ENCODE measurements at regions not wholly inside any gene's neighbourhood (a gene's known extent, or its start where the extent isn't known, plus 50 kb on each side); places are given as distances from the start of the nearest gene placed in this dataset.
"Not testable (repeated sequence)": the region's sequence is repeated elsewhere in the genome, so short reads cannot be mapped to it uniquely, and the experiment has no call there.

DNA sequence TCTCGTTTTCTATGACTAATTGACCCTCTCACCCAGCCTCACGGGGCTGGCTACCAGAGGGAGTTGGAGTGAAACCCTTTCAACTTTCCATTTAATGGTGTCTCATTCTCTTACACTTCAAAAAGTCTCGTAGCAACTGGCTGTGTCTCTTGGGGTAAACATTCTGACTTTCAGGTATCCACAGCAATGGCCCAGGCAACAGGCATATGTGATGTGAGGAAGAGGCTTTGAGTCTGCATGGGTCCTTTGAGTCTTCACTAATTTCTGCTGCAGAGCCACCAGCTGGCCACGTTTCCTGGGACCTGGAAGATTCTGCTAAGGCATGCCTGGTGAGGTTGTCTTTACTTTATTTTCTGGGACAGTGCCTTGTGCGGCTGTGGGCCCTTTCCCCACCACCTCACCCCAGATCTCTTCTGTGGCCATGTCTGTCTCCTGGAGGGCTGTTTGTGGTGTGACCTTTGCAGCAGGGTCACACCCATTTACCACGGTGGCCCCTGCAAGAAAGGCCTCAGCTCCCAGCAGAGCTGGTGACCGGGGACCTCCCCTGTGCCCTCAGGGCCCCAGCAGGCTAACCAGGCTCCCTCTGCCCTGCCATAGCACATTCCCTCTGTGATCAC is 112.5 kb upstream of the FRG1 start:
- H3K36me3 ChIP-seq (ENCODE audit: control insufficient read depth, insufficient read depth, low read length) = no peaks in the 10 kb centered on the region
- no peak overlapping the region for H3K27ac ChIP-seq (ENCODE audit: low read depth, low read length)
- no peak overlapping the region for H3K4me3 ChIP-seq (ENCODE audit: low read depth, low read length)
- no peaks in the 10 kb centered on the region for H3K27me3 ChIP-seq (ENCODE audit: control insufficient read depth, insufficient read depth, low read length)
- H3K9me3 ChIP-seq (ENCODE audit: control insufficient read depth, insufficient read depth, low read depth, low read length) = no peaks in the 10 kb centered on the region
- no peak overlapping the region for H3K9ac ChIP-seq (ENCODE audit: low read length)
- H3K4me1 ChIP-seq (ENCODE audit: control insufficient read depth, insufficient read depth, low read length) = peaks cover 4% of the 10 kb centered on the region; the same call in 1 of the 2 replicates

DNA sequence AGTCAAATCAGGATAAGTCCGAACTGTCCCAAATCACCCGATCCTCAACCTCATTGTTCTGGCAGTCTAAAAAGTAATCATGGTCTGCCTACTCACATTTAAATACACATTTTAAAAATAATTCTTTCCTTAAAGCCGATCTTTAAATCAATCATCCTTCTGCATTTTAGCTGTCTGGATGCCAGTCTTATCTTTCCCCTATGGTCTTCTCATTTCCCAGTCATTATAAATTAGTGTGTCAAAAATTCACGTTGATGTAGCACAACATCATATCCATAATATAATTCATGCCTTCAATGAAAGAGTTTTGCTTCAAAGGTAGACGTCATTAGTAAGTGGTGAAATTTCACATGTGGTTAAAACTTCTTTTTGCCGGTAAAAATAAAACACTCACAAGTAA is 108.1 kb upstream of the FRG1 start:
- peaks cover 6% of the 10 kb centered on the region for H3K9me3 ChIP-seq (ENCODE audit: control insufficient read depth, insufficient read depth, low read depth, low read length)
- H3K4me3 ChIP-seq (ENCODE audit: low read depth, low read length) = no peak overlapping the region
- no peaks in the 10 kb centered on the region for H3K36me3 ChIP-seq (ENCODE audit: control insufficient read depth, insufficient read depth, low read length)
- no peak overlapping the region for H3K27ac ChIP-seq (ENCODE audit: low read depth, low read length)
- no peak overlapping the region for H3K9ac ChIP-seq (ENCODE audit: low read length)
- no peaks in the 10 kb centered on the region for H3K27me3 ChIP-seq (ENCODE audit: control insufficient read depth, insufficient read depth, low read length)
- peaks cover 4% of the 10 kb centered on the region; the same call in 1 of the 2 replicates for H3K4me1 ChIP-seq (ENCODE audit: control insufficient read depth, insufficient read depth, low read length)

DNA sequence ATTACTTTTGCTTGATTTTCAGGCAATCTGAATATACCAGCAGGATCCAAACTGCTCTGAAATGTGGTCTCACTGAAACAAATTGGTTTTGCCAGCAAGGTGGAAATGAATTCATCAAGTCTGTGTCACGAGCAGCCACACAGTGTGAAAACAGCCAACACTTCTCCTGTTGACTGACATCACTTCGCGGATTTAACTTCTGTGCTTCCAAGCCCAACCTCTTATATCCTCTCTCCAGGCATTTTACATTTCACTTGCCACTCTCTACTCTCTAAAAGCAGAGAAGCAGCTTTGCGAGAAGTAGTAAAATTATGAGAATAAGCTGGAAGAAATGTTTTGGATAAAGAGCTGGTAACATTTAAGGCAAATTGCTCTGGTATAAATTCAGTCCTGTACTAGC is 106.1 kb upstream of the FRG1 start:
- no peak overlapping the region for H3K9ac ChIP-seq (ENCODE audit: low read length)
- peaks cover 1% of the 10 kb centered on the region; the same call in 1 of the 2 replicates for H3K27me3 ChIP-seq (ENCODE audit: control insufficient read depth, insufficient read depth, low read length)
- H3K4me3 ChIP-seq (ENCODE audit: low read depth, low read length) = no peak overlapping the region
- H3K27ac ChIP-seq (ENCODE audit: low read depth, low read length) = no peak overlapping the region
- H3K36me3 ChIP-seq (ENCODE audit: control insufficient read depth, insufficient read depth, low read length) = no peaks in the 10 kb centered on the region
- no peaks in the 10 kb centered on the region for H3K4me1 ChIP-seq (ENCODE audit: control insufficient read depth, insufficient read depth, low read length)
- peaks cover 6% of the 10 kb centered on the region for H3K9me3 ChIP-seq (ENCODE audit: control insufficient read depth, insufficient read depth, low read depth, low read length)

DNA sequence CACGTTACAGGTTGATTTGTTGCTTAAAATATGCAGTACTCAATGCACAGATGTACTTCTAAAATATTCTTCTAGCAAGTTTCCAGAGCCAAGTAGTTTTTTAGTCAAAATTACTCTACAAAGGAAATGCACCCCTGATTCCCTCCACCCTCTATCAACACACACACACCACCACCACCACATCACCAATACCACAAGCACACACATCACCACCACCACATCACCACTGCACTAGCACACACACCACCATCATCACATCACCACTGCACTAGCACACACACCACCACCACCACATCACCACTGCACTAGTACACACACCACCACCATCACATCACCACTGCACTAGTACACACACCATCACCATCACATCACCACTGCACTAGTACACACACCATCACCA is 105.2 kb upstream of the FRG1 start:
- Histone ChIP-seq H3K9ac (ENCODE audit: low read length) (no peak overlapping the region), H3K4me3 (ENCODE audit: low read depth, low read length) (no peak overlapping the region), H3K9me3 (ENCODE audit: control insufficient read depth, insufficient read depth, low read depth, low read length) (peaks cover 6% of the 10 kb centered on the region), H3K36me3 (ENCODE audit: control insufficient read depth, insufficient read depth, low read length) (no peaks in the 10 kb centered on the region), H3K27ac (ENCODE audit: low read depth, low read length) (no peak overlapping the region), H3K4me1 (ENCODE audit: control insufficient read depth, insufficient read depth, low read length) (no peaks in the 10 kb centered on the region), H3K27me3 (ENCODE audit: control insufficient read depth, insufficient read depth, low read length) (peaks cover 2% of the 10 kb centered on the region; the same call in 1 of the 2 replicates)

DNA sequence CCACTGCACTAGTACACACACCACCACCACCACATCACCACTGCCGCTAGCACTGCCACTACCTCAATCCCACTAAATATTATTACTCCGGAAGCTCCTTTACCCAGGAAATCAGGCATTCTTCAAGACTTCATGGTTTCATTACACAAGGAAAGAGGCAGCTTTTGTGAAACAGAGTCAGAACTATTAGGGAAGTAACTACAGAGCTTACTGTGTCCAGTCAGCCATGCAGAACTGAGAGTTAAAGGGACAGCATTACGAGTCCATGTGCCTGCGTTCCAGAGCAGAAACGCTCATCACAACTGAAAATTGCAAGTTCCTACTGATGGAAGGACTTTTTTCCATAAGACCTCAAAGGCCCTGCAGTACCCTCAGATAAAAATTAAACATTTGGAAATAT is 103.2 kb upstream of the FRG1 start:
- H3K4me3 ChIP-seq (ENCODE audit: low read depth, low read length) = no peak overlapping the region
- H3K4me1 ChIP-seq (ENCODE audit: control insufficient read depth, insufficient read depth, low read length) = no peaks in the 10 kb centered on the region
- no peaks in the 10 kb centered on the region for H3K36me3 ChIP-seq (ENCODE audit: control insufficient read depth, insufficient read depth, low read length)
- peaks cover 6% of the 10 kb centered on the region for H3K9me3 ChIP-seq (ENCODE audit: control insufficient read depth, insufficient read depth, low read depth, low read length)
- no peak overlapping the region for H3K27ac ChIP-seq (ENCODE audit: low read depth, low read length)
- no peak overlapping the region for H3K9ac ChIP-seq (ENCODE audit: low read length)
- peaks cover 2% of the 10 kb centered on the region; the same call in 1 of the 2 replicates for H3K27me3 ChIP-seq (ENCODE audit: control insufficient read depth, insufficient read depth, low read length)

DNA sequence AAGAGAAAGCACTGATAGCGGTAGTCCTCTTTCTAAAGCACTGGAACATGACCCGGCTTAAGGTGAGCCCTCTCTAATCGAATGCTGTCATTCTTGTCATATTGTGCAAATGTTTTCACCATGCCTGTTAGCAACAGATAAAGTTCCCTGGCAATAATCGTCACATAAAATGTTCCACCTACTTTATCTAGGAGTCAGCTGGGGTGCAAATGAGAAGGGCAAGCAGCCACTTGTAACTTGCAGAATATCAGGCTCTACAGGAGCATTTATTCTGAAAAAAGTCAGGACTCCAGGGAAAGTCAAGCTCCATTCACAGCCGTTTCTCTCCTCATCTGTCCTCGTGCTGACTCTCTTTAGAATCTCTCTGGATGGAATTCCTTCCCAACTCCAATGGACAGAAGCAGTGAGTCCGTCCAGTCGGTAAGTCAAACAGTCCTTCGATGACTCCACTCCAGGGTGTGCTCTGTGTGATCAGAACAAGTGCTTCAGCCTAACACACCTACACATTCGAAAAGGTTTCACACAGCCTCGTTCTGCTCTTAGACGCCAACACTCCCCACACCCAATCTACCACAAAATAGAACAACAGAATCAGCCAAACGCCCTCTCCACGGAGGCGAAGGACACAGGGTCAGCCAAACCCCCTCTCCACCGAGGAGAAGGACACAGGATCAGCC is 101.7 kb upstream of the FRG1 start:
- H3K4me1 ChIP-seq (ENCODE audit: control insufficient read depth, insufficient read depth, low read length) = no peaks in the 10 kb centered on the region
- no peaks in the 10 kb centered on the region for H3K36me3 ChIP-seq (ENCODE audit: control insufficient read depth, insufficient read depth, low read length)
- no peak overlapping the region for H3K27ac ChIP-seq (ENCODE audit: low read depth, low read length)
- H3K9me3 ChIP-seq (ENCODE audit: control insufficient read depth, insufficient read depth, low read depth, low read length) = peaks cover 6% of the 10 kb centered on the region
- H3K9ac ChIP-seq (ENCODE audit: low read length) = no peak overlapping the region
- H3K27me3 ChIP-seq (ENCODE audit: control insufficient read depth, insufficient read depth, low read length) = peaks cover 2% of the 10 kb centered on the region; the same call in 1 of the 2 replicates
- no peak overlapping the region for H3K4me3 ChIP-seq (ENCODE audit: low read depth, low read length)

DNA sequence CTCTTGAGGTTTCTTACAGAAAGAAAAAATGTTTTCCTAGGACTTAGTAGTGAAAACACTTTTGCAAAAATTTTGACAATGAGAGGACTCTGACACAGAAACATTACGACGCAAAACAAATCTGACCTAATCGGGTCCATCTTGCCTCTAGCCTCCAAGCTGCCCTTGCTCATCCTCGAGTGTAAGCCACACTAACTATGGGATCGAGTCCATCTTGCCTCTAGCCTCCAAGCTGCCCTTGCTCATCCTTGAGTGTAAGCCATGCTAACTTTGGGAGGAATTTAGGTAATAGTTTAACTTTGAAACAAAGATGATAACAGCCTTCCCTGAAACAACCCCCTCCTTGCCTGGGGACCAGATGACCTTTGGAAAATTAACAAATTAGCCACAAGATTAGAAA is 100.3 kb upstream of the FRG1 start:
- Histone ChIP-seq H3K27me3 (ENCODE audit: control insufficient read depth, insufficient read depth, low read length) (peaks cover 2% of the 10 kb centered on the region; the same call in 1 of the 2 replicates), H3K4me1 (ENCODE audit: control insufficient read depth, insufficient read depth, low read length) (no peaks in the 10 kb centered on the region), H3K4me3 (ENCODE audit: low read depth, low read length) (no peak overlapping the region), H3K9me3 (ENCODE audit: control insufficient read depth, insufficient read depth, low read depth, low read length) (peaks cover 6% of the 10 kb centered on the region), H3K27ac (ENCODE audit: low read depth, low read length) (no peak overlapping the region), H3K9ac (ENCODE audit: low read length) (no peak overlapping the region), H3K36me3 (ENCODE audit: control insufficient read depth, insufficient read depth, low read length) (no peaks in the 10 kb centered on the region)

DNA sequence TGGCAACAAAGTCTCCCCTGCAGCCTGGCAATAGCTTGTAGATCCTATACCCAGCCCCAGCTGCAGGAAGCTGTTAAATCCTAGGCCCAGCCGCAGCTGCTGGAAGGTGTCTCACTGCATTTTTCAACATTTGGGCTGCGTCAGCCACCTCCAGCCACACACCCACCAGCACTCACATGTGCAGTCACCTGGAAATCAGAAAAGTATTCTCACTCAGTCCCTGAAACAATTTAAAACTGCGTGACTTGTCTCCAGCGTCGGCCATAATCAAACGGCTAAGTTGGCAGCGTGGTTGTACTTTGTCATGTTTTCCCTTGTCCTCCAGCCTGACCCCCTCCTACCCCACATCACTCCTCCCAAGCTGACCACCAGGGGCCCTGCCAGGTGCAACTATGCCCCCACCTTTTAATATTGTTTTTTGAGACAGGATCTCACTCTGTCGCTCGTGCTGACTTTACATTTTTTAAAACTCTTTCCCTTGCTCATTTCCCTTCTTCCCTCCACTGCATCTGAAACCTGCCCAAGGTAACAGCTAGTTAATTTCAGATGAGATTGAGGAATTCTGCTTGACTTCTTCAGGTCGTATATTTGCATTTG is 97.2 kb upstream of the FRG1 start:
- Histone ChIP-seq H3K9me3 (ENCODE audit: control insufficient read depth, insufficient read depth, low read depth, low read length) (peaks cover 2% of the 10 kb centered on the region; the same call in 1 of the 2 replicates), H3K27ac (ENCODE audit: low read depth, low read length) (no peak overlapping the region), H3K4me1 (ENCODE audit: control insufficient read depth, insufficient read depth, low read length) (no peaks in the 10 kb centered on the region), H3K36me3 (ENCODE audit: control insufficient read depth, insufficient read depth, low read length) (no peaks in the 10 kb centered on the region), H3K9ac (ENCODE audit: low read length) (no peak overlapping the region), H3K4me3 (ENCODE audit: low read depth, low read length) (no peak overlapping the region), H3K27me3 (ENCODE audit: control insufficient read depth, insufficient read depth, low read length) (peaks cover 32% of the 10 kb centered on the region; the same call in 1 of the 2 replicates)

DNA sequence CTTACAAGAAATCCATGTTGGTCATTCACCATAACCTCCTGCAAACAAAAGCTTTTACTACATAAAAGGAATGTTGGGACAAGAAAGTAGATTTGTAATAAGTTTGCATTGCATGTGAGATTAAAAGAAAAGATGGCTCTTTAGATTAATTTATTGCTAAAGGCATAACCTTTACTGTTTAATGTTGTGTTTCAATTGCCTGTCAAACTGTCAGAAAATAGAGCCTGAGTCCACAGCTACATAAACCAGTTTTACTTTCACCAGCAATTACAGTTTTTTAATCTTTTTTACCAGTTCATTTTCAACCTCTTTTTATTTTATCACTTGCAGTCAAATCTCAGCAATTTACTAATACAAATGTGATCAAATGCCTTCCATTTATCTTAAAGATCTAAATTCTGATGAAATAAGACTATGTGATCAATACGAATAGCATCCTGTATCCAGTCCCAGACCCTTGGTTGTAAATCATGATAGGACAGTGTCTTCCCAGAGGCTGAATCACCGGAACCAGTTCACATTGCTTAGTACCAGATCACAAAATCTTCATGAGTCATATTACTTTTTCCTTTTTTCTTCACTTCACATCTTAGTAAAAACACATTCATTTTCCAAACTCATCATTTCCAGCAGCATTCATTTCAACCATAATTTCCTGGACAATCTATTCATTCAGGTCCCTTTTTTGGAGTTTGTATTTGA is 95.4 kb upstream of the FRG1 start:
- Histone ChIP-seq H3K27me3 (ENCODE audit: control insufficient read depth, insufficient read depth, low read length) (peaks cover 31% of the 10 kb centered on the region; the same call in 1 of the 2 replicates), H3K4me1 (ENCODE audit: control insufficient read depth, insufficient read depth, low read length) (no peaks in the 10 kb centered on the region), H3K9ac (ENCODE audit: low read length) (no peak overlapping the region), H3K27ac (ENCODE audit: low read depth, low read length) (no peak overlapping the region), H3K4me3 (ENCODE audit: low read depth, low read length) (no peak overlapping the region), H3K36me3 (ENCODE audit: control insufficient read depth, insufficient read depth, low read length) (no peaks in the 10 kb centered on the region), H3K9me3 (ENCODE audit: control insufficient read depth, insufficient read depth, low read depth, low read length) (peaks cover 2% of the 10 kb centered on the region; the same call in 1 of the 2 replicates)

DNA sequence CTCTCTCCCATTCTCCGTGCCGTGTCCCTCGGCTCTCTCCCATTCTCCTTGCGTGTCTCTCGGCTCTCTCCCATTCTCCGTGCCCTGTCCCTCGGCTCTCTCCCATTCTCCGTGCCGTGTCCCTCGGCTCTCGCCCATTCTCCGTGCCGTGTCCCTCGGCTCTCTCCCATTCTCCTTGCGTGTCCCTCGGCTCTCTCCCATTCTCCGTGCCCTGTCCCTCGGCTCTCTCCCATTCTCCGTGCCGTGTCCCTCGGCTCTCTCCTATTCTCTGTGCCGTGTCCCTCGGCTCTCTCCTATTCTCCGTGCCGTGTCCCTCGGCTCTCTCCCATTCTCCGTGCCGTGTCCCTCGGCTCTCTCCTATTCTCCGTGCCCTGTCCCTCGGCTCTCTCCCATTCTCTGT is 94.6 kb upstream of the FRG1 start:
- not testable (repeated sequence) for H3K4me3 ChIP-seq (ENCODE audit: low read depth, low read length); H3K9ac ChIP-seq (ENCODE audit: low read length); H3K9me3 ChIP-seq (ENCODE audit: control insufficient read depth, insufficient read depth, low read depth, low read length); H3K4me1 ChIP-seq (ENCODE audit: control insufficient read depth, insufficient read depth, low read length); H3K27ac ChIP-seq (ENCODE audit: low read depth, low read length); H3K36me3 ChIP-seq (ENCODE audit: control insufficient read depth, insufficient read depth, low read length)
- peaks cover 31% of the 10 kb centered on the region; the same call in 1 of the 2 replicates for H3K27me3 ChIP-seq (ENCODE audit: control insufficient read depth, insufficient read depth, low read length)

DNA sequence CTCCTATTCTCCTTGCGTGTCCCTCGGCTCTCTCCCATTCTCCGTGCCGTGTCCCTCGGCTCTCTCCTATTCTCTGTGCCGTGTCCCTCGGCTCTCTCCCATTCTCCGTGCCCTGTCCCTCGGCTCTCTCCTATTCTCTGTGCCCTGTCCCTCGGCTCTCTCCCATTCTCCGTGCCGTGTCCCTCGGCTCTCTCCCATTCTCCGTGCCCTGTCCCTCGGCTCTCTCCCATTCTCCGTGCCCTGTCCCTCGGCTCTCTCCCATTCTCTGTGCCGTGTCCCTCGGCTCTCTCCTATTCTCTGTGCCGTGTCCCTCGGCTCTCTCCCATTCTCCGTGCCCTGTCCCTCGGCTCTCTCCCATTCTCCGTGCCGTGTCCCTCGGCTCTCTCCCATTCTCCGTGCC is 94.1 kb upstream of the FRG1 start:
- not testable (repeated sequence) for H3K9ac ChIP-seq (ENCODE audit: low read length); H3K27ac ChIP-seq (ENCODE audit: low read depth, low read length); H3K4me1 ChIP-seq (ENCODE audit: control insufficient read depth, insufficient read depth, low read length); H3K9me3 ChIP-seq (ENCODE audit: control insufficient read depth, insufficient read depth, low read depth, low read length); H3K4me3 ChIP-seq (ENCODE audit: low read depth, low read length); H3K36me3 ChIP-seq (ENCODE audit: control insufficient read depth, insufficient read depth, low read length)
- H3K27me3 ChIP-seq (ENCODE audit: control insufficient read depth, insufficient read depth, low read length) = peaks cover 31% of the 10 kb centered on the region; the same call in 1 of the 2 replicates
